ENCODE measurements at regions not wholly inside any gene's neighbourhood (a gene's known extent, or its start where the extent isn't known, plus 50 kb on each side); places are given as distances from the start of the nearest gene placed in this dataset.

DNA sequence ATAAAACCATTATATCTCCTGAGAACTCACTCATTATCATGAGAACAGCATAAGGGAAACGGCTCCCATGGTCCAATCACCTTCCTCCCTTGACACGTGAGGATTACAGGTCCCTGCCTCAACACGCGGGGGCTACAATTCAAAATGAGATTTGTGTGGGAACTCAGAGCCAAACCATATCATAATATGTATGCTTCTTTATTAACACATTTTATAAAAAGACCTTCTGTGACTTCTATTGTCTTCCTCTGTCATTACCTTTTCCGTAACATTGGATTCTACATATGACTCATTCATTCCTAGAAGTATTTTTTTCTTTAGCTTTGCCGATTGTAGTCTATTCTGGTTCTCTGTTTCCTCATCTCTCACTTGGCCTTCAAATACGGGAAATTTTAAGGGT lies 267.2 kb upstream of the ROBO1 start:
- Mint-ChIP-seq H3K27me3 (ENCODE audit: low read depth) (no peaks in the 10 kb centered on the region), H3K4me3 (no peak overlapping the region), H3K4me1 (no peaks in the 10 kb centered on the region), H3K9me3 (no peaks in the 10 kb centered on the region), H3K27ac (no peak overlapping the region), H3K36me3 (ENCODE audit: low read depth) (no peaks in the 10 kb centered on the region)
- no peak for TF ChIP-seq CTCF (IDR thresholded peaks at IDR 0.05; ENCODE audit: unreplicated experiment in 3 of 3)

- no peaks in the 10 kb centered on the region for H3K4me1 Mint-ChIP-seq
- no peaks in the 10 kb centered on the region for H3K9me3 Mint-ChIP-seq
- no peak overlapping the region for H3K4me3 Mint-ChIP-seq
- H3K36me3 Mint-ChIP-seq (ENCODE audit: low read depth): no peaks in the 10 kb centered on the region
- no peaks in the 10 kb centered on the region for H3K27me3 Mint-ChIP-seq (ENCODE audit: low read depth)
- H3K27ac Mint-ChIP-seq: no peak overlapping the region
- no peak for TF ChIP-seq CTCF (IDR thresholded peaks at IDR 0.05; ENCODE audit: unreplicated experiment in 3 of 3)
These were observed 255.2 kb upstream of the ROBO1 start for GRCh38 chr3:80023010-80023409.

DNA sequence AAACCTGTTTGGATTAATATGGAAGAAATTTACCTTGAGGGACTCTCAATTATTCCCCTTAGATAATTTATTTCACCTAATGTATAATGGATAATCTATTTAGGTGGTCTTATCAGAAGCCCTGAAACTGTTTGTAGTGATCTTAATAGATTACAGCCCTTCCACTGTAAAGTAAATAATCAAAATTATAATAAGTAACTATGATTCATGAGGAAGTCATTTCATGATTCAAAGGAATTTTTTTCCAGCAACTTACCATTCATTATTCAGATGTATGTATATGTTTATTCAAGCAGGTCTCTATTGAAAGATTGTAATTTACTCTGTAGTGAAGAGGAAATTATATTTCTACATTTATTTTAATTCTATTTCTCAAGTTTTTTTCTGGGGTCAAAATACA lies 250.6 kb upstream of the ROBO1 start:
- no peaks in the 10 kb centered on the region for H3K36me3 Mint-ChIP-seq (ENCODE audit: low read depth)

DNA sequence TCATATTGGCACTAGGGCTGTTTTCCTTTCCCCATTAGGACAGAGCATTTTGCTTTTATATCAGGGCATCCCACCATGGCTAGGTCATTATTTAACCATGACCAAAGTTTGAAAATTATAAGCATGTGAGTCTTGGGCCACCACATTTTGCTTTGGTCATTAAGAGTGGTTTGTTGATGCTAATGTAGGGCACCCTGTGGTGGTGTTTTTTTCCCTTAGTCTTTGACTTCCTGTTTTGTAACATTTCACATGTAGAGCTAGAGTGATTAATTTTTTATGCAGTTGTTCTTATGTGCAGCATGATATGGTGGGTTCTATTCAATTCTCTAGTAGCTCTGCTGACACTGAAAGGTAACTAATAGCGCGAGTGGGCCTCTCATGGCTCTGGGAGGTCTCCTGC lies 249.6 kb upstream of the ROBO1 start:
- Mint-ChIP-seq H3K36me3 (ENCODE audit: low read depth) (no peaks in the 10 kb centered on the region), H3K4me3 (no peak overlapping the region), H3K9me3 (no peaks in the 10 kb centered on the region), H3K27ac (no peak overlapping the region), H3K4me1 (no peaks in the 10 kb centered on the region), H3K27me3 (ENCODE audit: low read depth) (no peaks in the 10 kb centered on the region)
- no peak for TF ChIP-seq CTCF (IDR thresholded peaks at IDR 0.05; ENCODE audit: unreplicated experiment in 3 of 3)

More for the DNA sequence above, 250.6 kb upstream of the ROBO1 start:
- Mint-ChIP-seq H3K4me1 (no peaks in the 10 kb centered on the region), H3K27me3 (ENCODE audit: low read depth) (no peaks in the 10 kb centered on the region), H3K27ac (no peak overlapping the region), H3K4me3 (no peak overlapping the region), H3K9me3 (no peaks in the 10 kb centered on the region)
- no peak for TF ChIP-seq CTCF (IDR thresholded peaks at IDR 0.05; ENCODE audit: unreplicated experiment in 3 of 3)

DNA sequence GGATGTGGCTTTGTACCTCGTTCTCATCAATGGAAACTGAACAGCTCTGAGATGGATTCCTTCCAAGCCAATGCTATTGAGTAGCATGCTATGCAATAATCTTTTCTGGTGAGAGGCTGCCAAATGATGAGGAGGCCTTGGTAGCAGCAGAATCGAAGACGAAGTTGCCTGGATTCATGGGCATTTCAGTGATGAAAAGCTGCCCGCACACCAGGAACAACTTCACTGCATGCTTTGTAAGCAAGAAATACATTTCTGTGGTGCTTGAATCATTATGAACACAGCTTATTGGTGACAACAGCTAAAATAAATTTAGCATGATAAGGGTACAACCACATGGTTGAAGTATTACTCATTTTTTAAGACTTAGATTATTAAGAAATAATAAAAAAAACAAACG lies 246.8 kb upstream of the ROBO1 start:
- Mint-ChIP-seq H3K36me3 (ENCODE audit: low read depth) (no peaks in the 10 kb centered on the region), H3K27me3 (ENCODE audit: low read depth) (no peaks in the 10 kb centered on the region), H3K9me3 (no peaks in the 10 kb centered on the region), H3K4me1 (no peaks in the 10 kb centered on the region), H3K27ac (no peak overlapping the region), H3K4me3 (no peak overlapping the region)
- TF ChIP-seq CTCF (IDR thresholded peaks at IDR 0.05; ENCODE audit: unreplicated experiment in 3 of 3): no peak

DNA sequence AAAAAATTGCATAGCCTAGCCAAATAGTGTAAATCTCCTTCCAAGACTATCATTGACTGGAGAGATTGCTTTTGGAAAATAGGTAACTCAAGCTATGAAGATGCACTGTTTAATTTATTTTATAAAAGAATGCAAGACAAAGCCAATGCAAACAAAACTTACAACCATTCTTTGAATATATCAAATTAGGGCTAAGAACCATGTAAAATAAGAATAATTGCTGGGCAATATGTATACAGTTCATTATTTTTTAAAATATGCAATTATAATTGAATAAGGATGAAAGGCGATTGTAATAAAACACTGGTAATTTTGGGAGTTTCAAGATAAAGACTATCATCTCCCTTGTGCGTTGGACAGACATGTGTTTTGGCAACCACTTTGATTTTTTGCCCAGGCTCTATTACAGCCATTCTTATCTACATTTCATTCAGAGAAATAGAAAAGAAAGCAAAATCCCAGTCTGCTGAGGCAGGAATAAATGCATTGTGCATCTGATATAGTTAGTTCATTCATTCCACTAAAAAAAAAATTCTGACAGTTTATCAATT lies 242.3 kb upstream of the ROBO1 start:
- no peak overlapping the region for H3K4me3 Mint-ChIP-seq
- no peak for TF ChIP-seq CTCF (IDR thresholded peaks at IDR 0.05; ENCODE audit: unreplicated experiment in 3 of 3)
- no peaks in the 10 kb centered on the region for H3K4me1 Mint-ChIP-seq
- H3K36me3 Mint-ChIP-seq (ENCODE audit: low read depth): no peaks in the 10 kb centered on the region
- no peak overlapping the region for H3K27ac Mint-ChIP-seq
- H3K9me3 Mint-ChIP-seq: no peaks in the 10 kb centered on the region
- H3K27me3 Mint-ChIP-seq (ENCODE audit: low read depth): no peaks in the 10 kb centered on the region

Data from nephron (organoid).